ENCODE measurements at regions not wholly inside any gene's neighbourhood (a gene's known extent, or its start where the extent isn't known, plus 50 kb on each side); places are given as distances from the start of the nearest gene placed in this dataset.

- TF ChIP-seq POLR2A (IDR thresholded peaks at IDR 0.05), result no peak
- TF ChIP-seq, protein P1, sequence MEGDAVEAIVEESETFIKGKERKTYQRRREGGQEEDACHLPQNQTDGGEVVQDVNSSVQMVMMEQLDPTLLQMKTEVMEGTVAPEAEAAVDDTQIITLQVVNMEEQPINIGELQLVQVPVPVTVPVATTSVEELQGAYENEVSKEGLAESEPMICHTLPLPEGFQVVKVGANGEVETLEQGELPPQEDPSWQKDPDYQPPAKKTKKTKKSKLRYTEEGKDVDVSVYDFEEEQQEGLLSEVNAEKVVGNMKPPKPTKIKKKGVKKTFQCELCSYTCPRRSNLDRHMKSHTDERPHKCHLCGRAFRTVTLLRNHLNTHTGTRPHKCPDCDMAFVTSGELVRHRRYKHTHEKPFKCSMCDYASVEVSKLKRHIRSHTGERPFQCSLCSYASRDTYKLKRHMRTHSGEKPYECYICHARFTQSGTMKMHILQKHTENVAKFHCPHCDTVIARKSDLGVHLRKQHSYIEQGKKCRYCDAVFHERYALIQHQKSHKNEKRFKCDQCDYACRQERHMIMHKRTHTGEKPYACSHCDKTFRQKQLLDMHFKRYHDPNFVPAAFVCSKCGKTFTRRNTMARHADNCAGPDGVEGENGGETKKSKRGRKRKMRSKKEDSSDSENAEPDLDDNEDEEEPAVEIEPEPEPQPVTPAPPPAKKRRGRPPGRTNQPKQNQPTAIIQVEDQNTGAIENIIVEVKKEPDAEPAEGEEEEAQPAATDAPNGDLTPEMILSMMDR (IDR thresholded peaks at IDR 0.05), result no peak
These were observed 346.3 kb upstream of the UBE2E2 start for GRCh38 chr3:22856811-22857210.
